ENCODE measurements at regions not wholly inside any gene's neighbourhood (a gene's known extent, or its start where the extent isn't known, plus 50 kb on each side); places are given as distances from the start of the nearest gene placed in this dataset.

DNA sequence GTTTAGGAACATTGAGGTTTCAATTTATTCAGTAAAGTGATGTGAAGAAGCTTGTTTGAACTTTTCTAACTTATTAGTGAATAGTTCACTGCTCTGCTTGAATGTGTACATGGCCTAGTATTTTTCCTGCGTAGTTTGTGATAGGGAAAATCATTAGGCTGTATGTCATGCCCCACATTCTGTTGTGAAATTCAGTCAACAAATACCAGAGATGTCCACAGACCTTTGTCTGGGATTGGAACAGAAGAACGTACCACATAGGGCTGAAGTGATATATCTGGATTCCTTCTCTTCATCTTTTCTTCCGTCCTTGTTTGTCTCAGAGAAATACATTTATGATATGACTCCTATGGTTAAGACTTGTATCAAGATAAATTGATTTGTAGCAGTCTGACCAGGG is 88.8 kb upstream of the PLS3 start:
- TF ChIP-seq, protein P1, sequence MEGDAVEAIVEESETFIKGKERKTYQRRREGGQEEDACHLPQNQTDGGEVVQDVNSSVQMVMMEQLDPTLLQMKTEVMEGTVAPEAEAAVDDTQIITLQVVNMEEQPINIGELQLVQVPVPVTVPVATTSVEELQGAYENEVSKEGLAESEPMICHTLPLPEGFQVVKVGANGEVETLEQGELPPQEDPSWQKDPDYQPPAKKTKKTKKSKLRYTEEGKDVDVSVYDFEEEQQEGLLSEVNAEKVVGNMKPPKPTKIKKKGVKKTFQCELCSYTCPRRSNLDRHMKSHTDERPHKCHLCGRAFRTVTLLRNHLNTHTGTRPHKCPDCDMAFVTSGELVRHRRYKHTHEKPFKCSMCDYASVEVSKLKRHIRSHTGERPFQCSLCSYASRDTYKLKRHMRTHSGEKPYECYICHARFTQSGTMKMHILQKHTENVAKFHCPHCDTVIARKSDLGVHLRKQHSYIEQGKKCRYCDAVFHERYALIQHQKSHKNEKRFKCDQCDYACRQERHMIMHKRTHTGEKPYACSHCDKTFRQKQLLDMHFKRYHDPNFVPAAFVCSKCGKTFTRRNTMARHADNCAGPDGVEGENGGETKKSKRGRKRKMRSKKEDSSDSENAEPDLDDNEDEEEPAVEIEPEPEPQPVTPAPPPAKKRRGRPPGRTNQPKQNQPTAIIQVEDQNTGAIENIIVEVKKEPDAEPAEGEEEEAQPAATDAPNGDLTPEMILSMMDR (conservative IDR thresholded peaks at IDR 0.05 in 1 of 2, IDR thresholded peaks at IDR 0.05 in 1 of 2; ENCODE audit: low read depth in 1 of 2, low read length in 2 of 2), result no peak
- TF ChIP-seq EZH2 (IDR thresholded peaks at IDR 0.05; ENCODE audit: low read length, missing control alignments), result no peak
